PC-9 (cell line): ENCODE measurements at regions not wholly inside any gene's neighbourhood (a gene's known extent, or its start where the extent isn't known, plus 50 kb on each side); places are given as distances from the start of the nearest gene placed in this dataset.
A peak's percentile ranks its signal among the peaks of the same experiment; 100 is the strongest.
"Not testable (repeated sequence)": the region's sequence is repeated elsewhere in the genome, so short reads cannot be mapped to it uniquely, and the experiment has no call there.

Experiments
- BruUV-seq: library from RNA; stranded (reverse); fragments of 400-500 nt; replicated peaks from 2 replicates; lab custom pipeline; 2021; lab: Mats Ljungman, UMichigan
- CTCF ChIA-PET: fragments of 300-600 bp; sonication (Branson Sonifier 250); formaldehyde crosslinking; loops from one replicate; lab custom pipeline; 2022; ENCODE audit warnings: antibody characterized with exemption; lab: Charles Lee
- POLR2A ChIA-PET: fragments of 300-600 bp; sonication (Branson Sonifier 250); formaldehyde crosslinking; loops from one replicate; lab custom pipeline; 2022; ENCODE audit warnings: antibody characterized with exemption; ENCODE audit not compliant: unreplicated experiment; lab: Charles Lee
- DNase-seq, 2 experiments: peaks; one replicate each; pipeline versions ENCODE4 v3.0.0 to v3.0.0-alpha.2; 2015 to 2022; ENCODE audit warnings: mixed read lengths in 1 of 2
- H2AFZ ChIP-seq: fragments of 200-600 bp; sonication (generic); 2 replicates; pipeline ENCODE4 v1.8.1; 2017; ENCODE audit warnings: antibody characterized with exemption
- H3F3A ChIP-seq: fragments of 200-600 bp; sonication (generic); 2 replicates; pipeline ENCODE4 v1.8.1; 2017; ENCODE audit warnings: antibody characterized with exemption, mild to moderate bottlenecking, low read depth; ENCODE audit not compliant: insufficient read depth
- H3K27ac ChIP-seq: fragments of 200-600 bp; sonication (generic); 2 replicates; pipeline ENCODE4 v1.6.1; 2016; ENCODE audit warnings: mixed run types
- H3K27me3 ChIP-seq: fragments of 200-600 bp; sonication (generic); 2 replicates; pipeline ENCODE4 v1.6.1; 2016; ENCODE audit warnings: low read depth, mixed run types; ENCODE audit not compliant: insufficient read depth
- H3K36me3 ChIP-seq: fragments of 200-600 bp; sonication (generic); 2 replicates; pipeline ENCODE4 v1.6.1; 2016; ENCODE audit warnings: low read depth, mixed run types
- H3K4me1 ChIP-seq: fragments of 200-600 bp; sonication (generic); replicated peaks from 2 replicates; pipeline ENCODE4 v1.6.1; 2016; ENCODE audit warnings: mixed run types; ENCODE audit not compliant: insufficient read depth
- H3K4me2 ChIP-seq: fragments of 200-600 bp; sonication (generic); 2 replicates; pipeline ENCODE4 v1.6.1; 2017; ENCODE audit warnings: mixed run types
- H3K4me3 ChIP-seq: fragments of 200-600 bp; sonication (generic); 2 replicates; pipeline ENCODE4 v1.6.1; 2016; ENCODE audit warnings: mixed run types
- H3K79me2 ChIP-seq: fragments of 200-600 bp; sonication (generic); 2 replicates; pipeline ENCODE4 v1.6.1; 2017; ENCODE audit warnings: low read depth, mixed run types
- H3K9me2 ChIP-seq: fragments of 200-600 bp; sonication (generic); 2 replicates; pipeline ENCODE4 v1.8.1; 2017; ENCODE audit warnings: mild to moderate bottlenecking; ENCODE audit not compliant: insufficient read depth
- H3K9me3 ChIP-seq: fragments of 200-600 bp; sonication (generic); 2 replicates; pipeline ENCODE4 v1.8.1; 2016; ENCODE audit warnings: low read depth; ENCODE audit not compliant: insufficient read depth
- H4K20me1 ChIP-seq: fragments of 200-600 bp; sonication (generic); 2 replicates; pipeline ENCODE4 v1.8.1; 2017; ENCODE audit not compliant: insufficient read depth
- intact Hi-C: fragments of 100-400 bp; cut with micrococcal nuclease; formaldehyde crosslinking; loops from one replicate; pipeline ENCODE4 v1.10.0; 2022; ENCODE audit not compliant: unreplicated experiment

- DNase-seq, intact Hi-C loops, H3K27ac ChIP-seq, H2AFZ ChIP-seq, H3K27me3 ChIP-seq, H3K36me3 ChIP-seq, CTCF ChIA-PET, BruUV-seq, H3K79me2 ChIP-seq, POLR2A ChIA-PET, H3K9me3 ChIP-seq, H3F3A ChIP-seq, H3K4me2 ChIP-seq, H3K4me1 ChIP-seq, H3K4me3 ChIP-seq, H3K9me2 ChIP-seq, H4K20me1 ChIP-seq: not testable (repeated sequence)
Observed at GRCh38 chr1:83274656-83275055, 724.3 kb downstream of the TTLL7 start.

GRCh38 chr1:83272484-83272883 lies 726.4 kb downstream of the TTLL7 start:
- H3K27ac ChIP-seq, H3K36me3 ChIP-seq, DNase-seq, BruUV-seq, H2AFZ ChIP-seq, POLR2A ChIA-PET, H3K4me3 ChIP-seq, H3K4me2 ChIP-seq, H3K9me3 ChIP-seq, H4K20me1 ChIP-seq, H3K27me3 ChIP-seq, intact Hi-C loops, H3K79me2 ChIP-seq, H3K4me1 ChIP-seq, H3F3A ChIP-seq, H3K9me2 ChIP-seq, CTCF ChIA-PET: not testable (repeated sequence)

- H2AFZ ChIP-seq, H3K9me3 ChIP-seq, H3K4me2 ChIP-seq, H3K36me3 ChIP-seq, H3F3A ChIP-seq, H3K9me2 ChIP-seq, H3K27me3 ChIP-seq, H3K4me3 ChIP-seq, CTCF ChIA-PET, POLR2A ChIA-PET, intact Hi-C loops, BruUV-seq, DNase-seq, H3K4me1 ChIP-seq, H4K20me1 ChIP-seq, H3K79me2 ChIP-seq, H3K27ac ChIP-seq: not testable (repeated sequence)
Observed at GRCh38 chr1:83271834-83272233, 727.1 kb downstream of the TTLL7 start.

- H3K9me2 ChIP-seq, H3K27me3 ChIP-seq, H4K20me1 ChIP-seq, H3K36me3 ChIP-seq, BruUV-seq, DNase-seq, CTCF ChIA-PET, H2AFZ ChIP-seq, H3F3A ChIP-seq, intact Hi-C loops, H3K79me2 ChIP-seq, H3K4me3 ChIP-seq, H3K4me1 ChIP-seq, POLR2A ChIA-PET, H3K9me3 ChIP-seq, H3K27ac ChIP-seq, H3K4me2 ChIP-seq: not testable (repeated sequence)
Observed at GRCh38 chr1:83270801-83271200, 728.1 kb downstream of the TTLL7 start.

GRCh38 chr1:83263808-83264207 lies 735.1 kb downstream of the TTLL7 start:
- H3F3A ChIP-seq, intact Hi-C loops, H3K27ac ChIP-seq, BruUV-seq, CTCF ChIA-PET, H3K4me2 ChIP-seq, H4K20me1 ChIP-seq, H3K9me2 ChIP-seq, H3K79me2 ChIP-seq, DNase-seq, H3K9me3 ChIP-seq, H3K27me3 ChIP-seq, H3K4me3 ChIP-seq, H3K36me3 ChIP-seq, H3K4me1 ChIP-seq, POLR2A ChIA-PET: not testable (repeated sequence)
- 0 out of 2 replicates have a peak overlapping the region, but pooled peaks have one; percentile 39 for H2AFZ ChIP-seq

GRCh38 chr1:83251687-83252086 lies 747.2 kb downstream of the TTLL7 start:
- H3K27ac ChIP-seq, H3K27me3 ChIP-seq, H3K36me3 ChIP-seq, H3K4me2 ChIP-seq, H3K9me2 ChIP-seq, BruUV-seq, H3K4me1 ChIP-seq, CTCF ChIA-PET, H2AFZ ChIP-seq, H3K4me3 ChIP-seq, POLR2A ChIA-PET, H3K79me2 ChIP-seq, H3F3A ChIP-seq, DNase-seq, H4K20me1 ChIP-seq, intact Hi-C loops: not testable (repeated sequence)
- peaks cover 11% of the 10 kb centered on the region; the same call in 1 of the 2 replicates for H3K9me3 ChIP-seq

- BruUV-seq, H3K4me1 ChIP-seq, intact Hi-C loops, DNase-seq, POLR2A ChIA-PET, H3K4me3 ChIP-seq, H3K36me3 ChIP-seq, H3K9me2 ChIP-seq, CTCF ChIA-PET, H3K4me2 ChIP-seq, H3F3A ChIP-seq, H3K27ac ChIP-seq, H4K20me1 ChIP-seq, H2AFZ ChIP-seq, H3K27me3 ChIP-seq, H3K79me2 ChIP-seq, H3K9me3 ChIP-seq: not testable (repeated sequence)
Observed at GRCh38 chr1:83246780-83247179, 752.2 kb downstream of the TTLL7 start.

- DNase-seq, CTCF ChIA-PET: not testable (repeated sequence)
Observed at GRCh38 chr1:83244832-83245231, 754.1 kb downstream of the TTLL7 start.

More at GRCh38 chr1:83244832-83245231, 754.1 kb downstream of the TTLL7 start:
- H3K79me2 ChIP-seq, intact Hi-C loops, POLR2A ChIA-PET, H3K4me3 ChIP-seq, H3K36me3 ChIP-seq, H3K9me2 ChIP-seq, H3K4me2 ChIP-seq, H2AFZ ChIP-seq, H3K9me3 ChIP-seq, H3K27me3 ChIP-seq, BruUV-seq, H3K27ac ChIP-seq, H3K4me1 ChIP-seq, H3F3A ChIP-seq, H4K20me1 ChIP-seq: not testable (repeated sequence)
